Peyer's patch (tissue), 4 donors: ENCODE measurements at regions not wholly inside any gene's neighbourhood (a gene's known extent, or its start where the extent isn't known, plus 50 kb on each side); places are given as distances from the start of the nearest gene placed in this dataset.

Source experiments
- POLR2A ChIP-seq, 2 donors: fragments of 450-650 bp; IDR thresholded peaks; one replicate each; pipeline ENCODE4 v1.5.1; 2017; ENCODE audit warnings: antibody characterized with exemption in 2 of 2, mild to moderate bottlenecking in 2 of 2, moderate library complexity in 2 of 2
- TF ChIP-seq, protein P1 (sequence below), 6 experiments: fragments of 450-650 bp in 4 of 6; fragments of 200-600 bp in 2 of 6; sonication (generic) in 1 of 6; IDR thresholded peaks; one replicate each; pipeline ENCODE4 v1.5.1; 2017 to 2019; ENCODE audit warnings: antibody characterized with exemption in 6 of 6, mild to moderate bottlenecking in 3 of 6, moderate library complexity in 1 of 6

DNA sequence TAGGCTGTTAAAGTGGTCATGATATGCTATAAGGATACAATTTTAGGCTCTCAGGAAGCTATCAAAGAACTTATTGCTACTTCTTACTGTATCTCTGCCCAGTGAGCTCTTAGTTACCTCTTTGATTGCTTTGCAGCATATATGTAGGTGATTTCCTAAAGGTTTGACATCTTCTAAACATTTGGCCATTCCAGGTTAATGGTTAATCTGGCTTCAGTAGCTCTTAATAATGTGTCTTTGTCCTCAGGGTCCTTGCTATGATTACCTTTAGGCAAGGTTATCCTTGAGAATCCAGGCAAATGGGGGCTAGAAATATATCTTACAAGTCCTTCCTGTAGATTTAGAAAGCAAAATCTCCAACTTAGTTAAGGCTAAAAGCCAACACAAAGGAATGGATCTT lies 575.4 kb downstream of the TFAP2B start:
- TF ChIP-seq, protein P1, sequence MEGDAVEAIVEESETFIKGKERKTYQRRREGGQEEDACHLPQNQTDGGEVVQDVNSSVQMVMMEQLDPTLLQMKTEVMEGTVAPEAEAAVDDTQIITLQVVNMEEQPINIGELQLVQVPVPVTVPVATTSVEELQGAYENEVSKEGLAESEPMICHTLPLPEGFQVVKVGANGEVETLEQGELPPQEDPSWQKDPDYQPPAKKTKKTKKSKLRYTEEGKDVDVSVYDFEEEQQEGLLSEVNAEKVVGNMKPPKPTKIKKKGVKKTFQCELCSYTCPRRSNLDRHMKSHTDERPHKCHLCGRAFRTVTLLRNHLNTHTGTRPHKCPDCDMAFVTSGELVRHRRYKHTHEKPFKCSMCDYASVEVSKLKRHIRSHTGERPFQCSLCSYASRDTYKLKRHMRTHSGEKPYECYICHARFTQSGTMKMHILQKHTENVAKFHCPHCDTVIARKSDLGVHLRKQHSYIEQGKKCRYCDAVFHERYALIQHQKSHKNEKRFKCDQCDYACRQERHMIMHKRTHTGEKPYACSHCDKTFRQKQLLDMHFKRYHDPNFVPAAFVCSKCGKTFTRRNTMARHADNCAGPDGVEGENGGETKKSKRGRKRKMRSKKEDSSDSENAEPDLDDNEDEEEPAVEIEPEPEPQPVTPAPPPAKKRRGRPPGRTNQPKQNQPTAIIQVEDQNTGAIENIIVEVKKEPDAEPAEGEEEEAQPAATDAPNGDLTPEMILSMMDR (IDR thresholded peaks at IDR 0.05), result no peak
- no peak for TF ChIP-seq POLR2A (IDR thresholded peaks at IDR 0.05)
